Transverse colon (tissue), 3 donors: ENCODE measurements at regions not wholly inside any gene's neighbourhood (a gene's known extent, or its start where the extent isn't known, plus 50 kb on each side); places are given as distances from the start of the nearest gene placed in this dataset.
"Not testable (repeated sequence)": the region's sequence is repeated elsewhere in the genome, so short reads cannot be mapped to it uniquely, and the experiment has no call there.

Source experiments
- EP300 ChIP-seq: sonication (generic); formaldehyde crosslinking; IDR thresholded peaks from one replicate; pipeline ENCODE4 v1.6.1; 2017; ENCODE audit warnings: antibody characterized with exemption, low read depth
- POLR2A ChIP-seq: fragments of 450-650 bp; IDR thresholded peaks from one replicate; pipeline ENCODE4 v1.6.1; 2016; ENCODE audit warnings: antibody characterized with exemption, mild to moderate bottlenecking, moderate library complexity
- TF ChIP-seq, protein P1 (sequence below), 5 experiments: fragments of 200-600 bp in 3 of 5; fragments of 450-650 bp in 2 of 5; sonication (generic) in 3 of 5; IDR thresholded peaks; 1 replicate in 2 of 5; 2 replicates in 3 of 5; pipeline ENCODE4 v1.5.1; 2016 to 2017; ENCODE audit warnings: antibody characterized with exemption in 5 of 5, inconsistent platforms in 3 of 5, mild to moderate bottlenecking in 2 of 5, moderate library complexity in 1 of 5

DNA sequence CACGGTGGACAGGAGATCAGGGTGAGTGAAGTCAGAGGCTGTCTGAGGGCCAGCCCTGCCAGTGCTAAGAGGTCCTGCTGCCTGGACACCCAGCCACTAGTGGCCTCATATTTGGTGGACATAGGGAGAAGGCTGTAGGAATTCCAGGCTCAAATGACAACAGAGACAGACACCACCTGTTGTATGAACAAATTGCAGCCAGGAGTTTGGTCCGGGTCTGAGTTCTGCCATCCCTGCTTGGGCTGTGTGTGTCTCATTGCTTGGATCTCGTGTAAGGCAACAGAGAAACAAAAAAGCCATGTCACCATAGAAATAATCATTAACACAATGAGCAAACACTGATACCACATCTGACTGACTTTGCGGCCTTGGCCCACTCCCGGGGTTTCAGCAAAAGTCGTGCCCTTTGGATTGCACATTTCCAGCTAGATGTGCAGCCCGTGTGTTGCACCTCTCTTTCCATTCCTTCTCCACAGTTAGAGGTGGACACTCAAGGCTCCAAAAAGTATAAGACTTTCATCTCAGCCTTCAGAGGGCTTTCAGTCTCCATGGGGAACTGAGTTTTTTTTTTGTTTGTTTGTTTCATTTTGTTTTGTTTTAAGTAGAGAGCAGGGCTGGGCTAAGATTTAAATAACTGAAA, 211.2 kb downstream of the RTP5 start:
- TF ChIP-seq, protein P1, sequence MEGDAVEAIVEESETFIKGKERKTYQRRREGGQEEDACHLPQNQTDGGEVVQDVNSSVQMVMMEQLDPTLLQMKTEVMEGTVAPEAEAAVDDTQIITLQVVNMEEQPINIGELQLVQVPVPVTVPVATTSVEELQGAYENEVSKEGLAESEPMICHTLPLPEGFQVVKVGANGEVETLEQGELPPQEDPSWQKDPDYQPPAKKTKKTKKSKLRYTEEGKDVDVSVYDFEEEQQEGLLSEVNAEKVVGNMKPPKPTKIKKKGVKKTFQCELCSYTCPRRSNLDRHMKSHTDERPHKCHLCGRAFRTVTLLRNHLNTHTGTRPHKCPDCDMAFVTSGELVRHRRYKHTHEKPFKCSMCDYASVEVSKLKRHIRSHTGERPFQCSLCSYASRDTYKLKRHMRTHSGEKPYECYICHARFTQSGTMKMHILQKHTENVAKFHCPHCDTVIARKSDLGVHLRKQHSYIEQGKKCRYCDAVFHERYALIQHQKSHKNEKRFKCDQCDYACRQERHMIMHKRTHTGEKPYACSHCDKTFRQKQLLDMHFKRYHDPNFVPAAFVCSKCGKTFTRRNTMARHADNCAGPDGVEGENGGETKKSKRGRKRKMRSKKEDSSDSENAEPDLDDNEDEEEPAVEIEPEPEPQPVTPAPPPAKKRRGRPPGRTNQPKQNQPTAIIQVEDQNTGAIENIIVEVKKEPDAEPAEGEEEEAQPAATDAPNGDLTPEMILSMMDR (IDR thresholded peaks at IDR 0.05) = not testable (repeated sequence)
- TF ChIP-seq EP300, POLR2A: not testable (repeated sequence)
